ELF-1 (cell line): ENCODE measurements at regions not wholly inside any gene's neighbourhood (a gene's known extent, or its start where the extent isn't known, plus 50 kb on each side); places are given as distances from the start of the nearest gene placed in this dataset.
"Not testable (repeated sequence)": the region's sequence is repeated elsewhere in the genome, so short reads cannot be mapped to it uniquely, and the experiment has no call there.

Experiments
- DNase-seq: peaks from one replicate; pipeline ENCODE4 v3.0.0-alpha.2; 2016; ENCODE audit warnings: low read depth, low spot score

DNA sequence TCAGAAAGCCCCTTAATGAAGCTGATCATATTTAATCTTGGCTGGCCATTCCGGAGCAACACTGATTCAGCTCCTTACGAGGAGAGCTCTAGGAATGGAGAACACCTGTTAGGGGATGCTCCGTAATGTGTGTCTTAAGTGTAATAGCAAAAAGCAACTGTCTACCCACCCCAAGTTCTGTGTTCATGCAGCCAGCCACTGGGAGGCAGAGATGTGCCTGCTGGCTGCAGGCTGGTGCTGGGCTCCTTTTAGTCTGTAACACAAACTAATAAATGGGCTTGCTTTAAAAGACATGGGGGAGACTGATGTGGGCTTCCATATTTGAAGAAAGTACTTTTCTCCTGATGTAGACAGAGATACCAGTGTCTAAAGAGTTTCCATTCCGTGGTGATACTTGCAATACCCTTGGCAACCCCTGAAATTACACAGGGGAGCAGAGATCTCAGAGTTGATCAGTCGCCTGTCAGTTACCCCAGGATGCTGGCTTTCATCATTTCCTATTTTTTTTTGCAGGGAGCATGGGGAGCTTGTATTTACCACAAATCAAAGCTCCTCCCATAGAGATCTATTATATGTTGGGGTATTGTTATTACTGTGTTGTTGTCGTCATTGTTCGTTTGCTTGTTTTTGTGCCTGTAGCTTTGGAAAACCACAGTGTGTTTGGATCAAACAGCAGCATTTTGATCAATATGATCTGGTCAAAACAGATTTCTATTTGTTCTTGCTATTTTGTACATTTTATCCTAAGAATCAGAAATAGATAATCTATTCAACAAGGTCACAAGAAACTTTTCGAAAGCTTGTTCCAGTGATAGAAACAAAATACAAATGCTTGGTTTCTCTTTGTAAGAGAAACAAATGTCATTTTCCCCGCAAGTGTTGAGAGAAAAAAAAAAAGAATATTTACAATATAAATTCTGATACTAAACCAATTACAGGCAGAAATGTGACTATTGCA, 65.8 kb downstream of the MTX3 start:
- peak; percentile 23 for DNase-seq

- no peak for DNase-seq
These were observed 67.6 kb downstream of the MTX3 start for GRCh38 chr5:79923431-79923830.

DNA sequence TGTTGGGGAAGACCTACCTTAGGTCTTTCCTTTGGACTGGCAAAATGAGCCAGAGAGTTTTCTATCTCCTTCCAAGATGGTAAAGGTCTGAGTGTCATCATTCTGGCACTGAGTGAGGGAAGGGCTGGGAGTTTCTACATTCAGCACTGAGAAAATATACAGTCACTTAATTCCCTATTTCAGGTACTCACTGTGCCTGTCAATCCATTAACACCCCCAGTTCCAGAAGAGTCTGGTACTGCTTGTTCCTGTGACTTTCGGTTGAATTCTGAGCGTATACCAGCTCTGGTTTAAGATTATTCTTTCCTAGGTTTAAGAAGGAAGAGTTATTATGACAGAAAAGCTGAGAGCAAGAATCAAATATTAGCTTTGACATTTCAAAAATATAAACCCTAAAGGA, 68.4 kb downstream of the MTX3 start:
- DNase-seq = no peak

DNA sequence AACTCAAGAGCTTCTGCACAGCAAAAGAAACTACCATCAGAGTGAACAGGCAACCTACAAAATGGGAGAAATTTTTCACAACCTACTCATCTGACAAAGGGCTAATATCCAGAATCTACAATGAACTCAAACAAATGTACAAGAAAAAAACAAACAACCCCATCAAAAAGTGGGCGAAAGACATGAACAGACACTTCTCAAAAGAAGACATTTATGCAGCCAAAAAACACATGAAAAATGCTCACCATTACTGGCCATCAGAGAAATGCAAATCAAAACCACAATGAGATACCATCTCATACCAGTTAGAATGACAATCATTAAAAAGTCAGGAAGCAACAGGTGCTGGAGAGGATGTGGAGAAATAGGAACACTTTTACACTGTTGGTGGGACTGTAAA, 83.6 kb downstream of the MTX3 start:
- DNase-seq = not testable (repeated sequence)

- DNase-seq = not testable (repeated sequence)
These were observed 88.5 kb downstream of the MTX3 start for GRCh38 chr5:79902571-79902970.

- DNase-seq = no peak
These were observed 89.4 kb downstream of the MTX3 start for GRCh38 chr5:79901631-79902030.

GRCh38 chr5:79898611-79899010, 92.5 kb downstream of the MTX3 start:
- DNase-seq = no peak

DNA sequence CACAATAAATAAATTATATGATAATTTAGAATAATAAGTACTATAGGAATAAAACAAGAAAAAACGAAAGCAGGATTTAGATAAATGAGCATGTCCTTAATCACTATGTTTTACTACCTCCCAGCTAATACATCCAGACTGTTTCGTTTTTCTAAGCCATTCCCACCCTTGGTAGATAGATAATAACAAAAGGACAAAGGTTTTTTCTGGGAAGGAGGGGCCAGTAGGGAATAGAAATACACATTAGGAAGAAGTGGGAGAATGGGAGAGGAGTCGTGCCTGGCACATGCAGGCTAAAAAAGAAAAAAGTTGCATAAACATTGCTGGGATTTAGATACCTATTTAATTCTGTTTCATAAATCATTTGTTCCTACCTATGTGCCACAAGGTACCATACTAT, 97.1 kb downstream of the MTX3 start:
- no peak for DNase-seq

DNA sequence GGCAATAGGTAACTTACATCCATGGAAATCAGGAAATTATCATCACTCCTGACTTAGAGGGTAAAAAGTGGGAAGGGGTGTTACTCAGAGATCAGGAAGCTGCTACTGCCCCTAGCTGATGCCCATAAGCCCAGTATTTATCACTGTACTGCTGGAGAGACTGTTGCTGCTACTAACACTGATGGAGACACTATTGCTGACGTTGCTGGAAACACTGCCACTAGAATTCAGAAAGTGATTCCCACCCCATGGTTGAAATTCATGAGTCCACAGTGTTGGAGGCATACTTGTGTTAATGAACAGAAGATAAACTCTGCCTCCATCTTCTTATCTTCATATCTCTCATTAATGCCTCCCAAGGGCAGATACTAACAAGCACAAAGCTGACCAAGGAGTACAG, 97.6 kb downstream of the MTX3 start:
- no peak for DNase-seq

DNA sequence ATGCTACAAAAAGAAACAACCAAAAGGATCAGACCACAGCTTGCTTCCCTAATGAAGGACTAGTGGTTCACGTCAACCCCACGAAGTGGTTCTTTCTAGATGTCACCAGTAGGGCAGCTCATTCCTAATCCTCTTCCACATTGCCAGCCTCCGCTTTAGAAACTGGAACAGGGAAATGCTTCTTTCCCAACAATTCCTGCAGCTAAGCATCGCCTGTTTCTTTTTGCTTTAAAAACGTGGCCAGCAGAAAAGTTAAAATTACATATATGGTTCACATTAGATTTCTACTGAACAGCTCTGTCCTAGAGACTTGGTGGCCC, 100.2 kb downstream of the MTX3 start:
- no peak for DNase-seq

DNA sequence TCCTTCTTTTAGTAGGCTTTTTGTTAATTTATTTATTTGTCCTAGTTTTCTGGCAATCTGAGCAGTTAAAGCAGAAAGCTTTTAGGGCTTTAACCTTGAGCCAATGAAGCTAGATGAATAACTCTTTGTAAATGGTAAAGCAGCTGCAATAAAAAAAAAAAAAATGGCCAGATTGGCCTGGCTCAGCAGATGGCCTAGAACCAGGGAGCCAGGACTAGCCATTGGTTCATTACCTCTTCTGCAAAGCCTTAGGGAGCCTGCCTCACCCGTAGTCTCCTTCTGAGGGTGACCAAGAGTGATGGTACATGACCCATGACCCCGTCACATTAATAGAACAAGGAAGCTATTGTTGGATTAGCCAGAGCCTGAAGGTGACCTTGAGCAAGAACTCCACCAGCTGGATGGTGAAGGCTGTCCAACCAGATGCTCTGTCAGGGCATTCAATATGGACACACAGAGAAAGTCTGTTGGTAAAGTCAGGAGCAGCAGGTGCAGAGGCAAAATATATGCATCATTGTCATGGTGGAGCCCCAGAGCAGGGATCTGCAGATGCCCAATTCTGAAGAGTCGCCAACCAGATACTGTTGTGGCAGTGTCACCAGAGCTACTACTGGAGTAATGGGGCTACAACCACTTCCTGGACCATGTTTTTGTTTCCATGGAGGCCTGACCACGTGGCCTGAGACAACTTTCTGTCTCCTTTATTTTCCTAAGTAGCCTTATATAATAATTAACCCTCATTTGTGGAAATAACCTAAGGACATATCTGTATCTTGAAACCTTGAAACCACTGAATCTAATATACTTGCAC, 100.7 kb downstream of the MTX3 start:
- no peak for DNase-seq

- no peak for DNase-seq
These were observed 102.4 kb downstream of the MTX3 start for GRCh38 chr5:79888643-79889042.

- DNase-seq = no peak
These were observed 104.0 kb downstream of the MTX3 start for GRCh38 chr5:79886925-79887655.

DNA sequence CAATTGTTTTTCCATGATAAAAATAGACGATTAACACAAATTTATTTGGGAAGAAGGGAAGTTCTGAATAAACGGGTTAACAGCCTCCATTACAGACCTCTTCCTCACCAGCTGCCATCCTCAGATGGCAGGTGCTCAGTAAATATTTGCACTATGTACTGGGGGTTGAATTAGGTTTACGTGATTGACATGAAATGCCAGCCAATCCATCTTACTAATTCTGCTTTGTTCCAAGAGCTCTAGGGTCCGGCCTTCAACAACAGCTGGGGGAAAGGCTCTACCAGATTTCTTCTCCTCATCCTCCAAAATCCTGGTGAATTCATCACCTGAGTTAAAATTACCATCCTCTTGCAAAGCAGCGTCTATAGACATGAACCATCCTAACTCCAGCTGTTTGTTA, 104.6 kb downstream of the MTX3 start:
- no peak for DNase-seq

GRCh38 chr5:79879880-79880279, 111.2 kb downstream of the MTX3 start:
- DNase-seq = not testable (repeated sequence)

- peak; percentile 51 for DNase-seq
These were observed 112.2 kb downstream of the MTX3 start for GRCh38 chr5:79878721-79879336.

- DNase-seq = no peak
These were observed 112.9 kb downstream of the MTX3 start for GRCh38 chr5:79878136-79878679.

- DNase-seq = no peak
These were observed 114.6 kb downstream of the MTX3 start for GRCh38 chr5:79876456-79876855.

- DNase-seq = no peak
These were observed 115.8 kb downstream of the MTX3 start for GRCh38 chr5:79875230-79875629.

DNA sequence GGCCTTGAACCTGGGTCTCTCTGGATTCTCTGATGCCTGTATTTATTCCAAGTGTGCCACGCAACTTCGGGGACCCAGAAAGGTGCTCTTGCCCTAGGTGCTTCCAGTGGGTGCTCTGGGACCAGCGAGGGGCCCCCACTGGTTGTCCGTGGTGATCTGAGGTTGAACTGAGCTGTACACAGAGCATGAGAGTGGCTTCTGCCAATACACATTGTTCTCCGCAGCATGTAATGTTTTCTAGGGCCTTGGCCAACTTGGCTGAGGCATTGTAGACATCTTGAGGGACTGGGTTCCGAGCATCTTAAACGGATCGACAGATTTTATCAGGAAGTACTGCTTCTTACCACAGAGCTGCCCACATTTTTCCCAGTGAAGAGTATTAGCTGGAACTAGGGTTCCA, 117.9 kb downstream of the MTX3 start:
- DNase-seq = no peak

GRCh38 chr5:79872291-79872690, 118.8 kb downstream of the MTX3 start:
- DNase-seq = no peak
